Right lobe of liver (tissue), 4 donors: ENCODE measurements at regions not wholly inside any gene's neighbourhood (a gene's known extent, or its start where the extent isn't known, plus 50 kb on each side); places are given as distances from the start of the nearest gene placed in this dataset.

Experiments
- POLR2A ChIP-seq: fragments of 450-650 bp; IDR thresholded peaks from one replicate; pipeline ENCODE4 v1.6.1; 2017; ENCODE audit warnings: antibody characterized with exemption, mild to moderate bottlenecking
- TF ChIP-seq, protein P1 (sequence below), 4 donors: fragments of 200-600 bp in 3 of 4; fragments of 450-650 bp in 1 of 4; IDR thresholded peaks; one replicate each; pipeline versions ENCODE4 v1.5.1 to v1.8.0; 2016 to 2022; ENCODE audit warnings: antibody characterized with exemption in 4 of 4, mild to moderate bottlenecking in 2 of 4
- donor health status: DM: no; HTN: no; CAD: no.
- donor health status: DM: no; HTN: no; CAD: no.
- donor health status: DM: no; HTN: yes; CAD: no.

DNA sequence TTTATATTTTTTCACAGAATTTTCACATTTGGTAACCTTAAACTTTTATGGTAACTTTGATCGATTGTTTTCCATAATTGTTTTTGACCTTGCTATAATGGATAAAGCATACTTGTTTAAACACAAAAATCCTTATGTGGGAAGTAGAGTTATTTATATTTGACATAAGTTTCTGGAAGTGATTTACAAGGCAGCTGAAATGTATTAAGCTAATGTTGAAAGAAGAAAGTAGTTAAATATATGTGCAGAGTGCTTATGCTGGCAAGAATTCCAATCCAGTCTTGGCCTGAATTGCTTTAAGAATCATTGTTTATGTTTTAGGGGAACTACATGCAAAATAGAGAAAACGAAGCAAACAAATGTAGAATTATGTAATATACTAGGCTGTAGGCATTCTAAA lies 763.6 kb downstream of the TAF11L14 start:
- TF ChIP-seq POLR2A = no peak
- TF ChIP-seq, protein P1, sequence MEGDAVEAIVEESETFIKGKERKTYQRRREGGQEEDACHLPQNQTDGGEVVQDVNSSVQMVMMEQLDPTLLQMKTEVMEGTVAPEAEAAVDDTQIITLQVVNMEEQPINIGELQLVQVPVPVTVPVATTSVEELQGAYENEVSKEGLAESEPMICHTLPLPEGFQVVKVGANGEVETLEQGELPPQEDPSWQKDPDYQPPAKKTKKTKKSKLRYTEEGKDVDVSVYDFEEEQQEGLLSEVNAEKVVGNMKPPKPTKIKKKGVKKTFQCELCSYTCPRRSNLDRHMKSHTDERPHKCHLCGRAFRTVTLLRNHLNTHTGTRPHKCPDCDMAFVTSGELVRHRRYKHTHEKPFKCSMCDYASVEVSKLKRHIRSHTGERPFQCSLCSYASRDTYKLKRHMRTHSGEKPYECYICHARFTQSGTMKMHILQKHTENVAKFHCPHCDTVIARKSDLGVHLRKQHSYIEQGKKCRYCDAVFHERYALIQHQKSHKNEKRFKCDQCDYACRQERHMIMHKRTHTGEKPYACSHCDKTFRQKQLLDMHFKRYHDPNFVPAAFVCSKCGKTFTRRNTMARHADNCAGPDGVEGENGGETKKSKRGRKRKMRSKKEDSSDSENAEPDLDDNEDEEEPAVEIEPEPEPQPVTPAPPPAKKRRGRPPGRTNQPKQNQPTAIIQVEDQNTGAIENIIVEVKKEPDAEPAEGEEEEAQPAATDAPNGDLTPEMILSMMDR (IDR thresholded peaks at IDR 0.05) = no peak
